WTC11 (cell line): ENCODE measurements at regions not wholly inside any gene's neighbourhood (a gene's known extent, or its start where the extent isn't known, plus 50 kb on each side); places are given as distances from the start of the nearest gene placed in this dataset.

Experiments used
- ATAC-seq: fragments of 200-7000 bp; cut with Tn5 transposase; 2 replicates; pipeline ENCODE4 v1.10.0; 2021; ENCODE audit warnings: mild to moderate bottlenecking, moderate library complexity
- CTCF ChIA-PET: fragments of 300-600 bp; sonication (Branson Sonifier 250); formaldehyde crosslinking; loops from one replicate; lab custom pipeline; 2021; ENCODE audit warnings: antibody characterized with exemption; lab: Charles Lee
- POLR2A ChIA-PET: fragments of 350-600 bp; sonication (Branson Sonifier 250); formaldehyde crosslinking; loops from one replicate; lab custom pipeline; 2021; ENCODE audit warnings: antibody characterized with exemption; lab: Charles Lee
- DNase-seq: peaks from one replicate; pipeline ENCODE4 v3.0.0; 2021; ENCODE audit warnings: low spot score
- H3K27ac Mint-ChIP-seq: 2 replicates; pipeline ENCODE4 v1.8.0; 2021; ENCODE audit warnings: mixed read lengths
- H3K27me3 Mint-ChIP-seq: 2 replicates; pipeline ENCODE4 v1.8.0; 2021; ENCODE audit warnings: low read depth, mild to moderate bottlenecking, moderate library complexity, mixed read lengths
- H3K36me3 Mint-ChIP-seq: 2 replicates; pipeline ENCODE4 v1.8.0; 2021; ENCODE audit warnings: mixed read lengths
- H3K4me1 Mint-ChIP-seq: 2 replicates; pipeline ENCODE4 v1.8.0; 2022; ENCODE audit warnings: mixed read lengths
- H3K4me3 Mint-ChIP-seq: 2 replicates; pipeline ENCODE4 v1.8.0; 2021; ENCODE audit warnings: mild to moderate bottlenecking, moderate library complexity, mixed read lengths
- H3K9me3 Mint-ChIP-seq: 2 replicates; pipeline ENCODE4 v1.8.0; 2021; ENCODE audit warnings: mixed read lengths
- EMX1 ChIP-seq: fragments of 250-450 bp; sonication (Bioruptor Pico); IDR thresholded peaks from 2 replicates; pipeline ENCODE4 v1.8.0; 2021; ENCODE audit warnings: mild to moderate bottlenecking
- FOXJ3 ChIP-seq: sonication (generic); formaldehyde crosslinking; IDR thresholded peaks from 2 replicates; pipeline ENCODE4 v1.9.0; 2021; ENCODE audit warnings: missing genetic modification reagents, mild to moderate bottlenecking, borderline replicate concordance
- GABPB1 ChIP-seq: sonication (generic); formaldehyde crosslinking; IDR thresholded peaks from 2 replicates; pipeline ENCODE4 v1.8.1; 2023; ENCODE audit warnings: mild to moderate bottlenecking, missing genetic modification reagents
- GRHL2 ChIP-seq: fragments of 250-450 bp; sonication (Bioruptor Pico); IDR thresholded peaks from 2 replicates; pipeline ENCODE4 v1.8.0; 2022; ENCODE audit warnings: mild to moderate bottlenecking, moderate library complexity; ENCODE audit not compliant: insufficient replicate concordance, severe bottlenecking
- HMGA2 ChIP-seq: fragments of 250-450 bp; sonication (Bioruptor Pico); IDR thresholded peaks from 2 replicates; pipeline ENCODE4 v1.4.0; 2021; ENCODE audit warnings: mild to moderate bottlenecking, moderate library complexity
- NFYB ChIP-seq: sonication (generic); formaldehyde crosslinking; conservative IDR thresholded peaks from 2 replicates; pipeline ENCODE4 v1.8.0; 2022; ENCODE audit warnings: low read depth, missing genetic modification reagents
- NR3C1 ChIP-seq: sonication (generic); formaldehyde crosslinking; conservative IDR thresholded peaks from 2 replicates; pipeline ENCODE4 v1.8.1; 2023; ENCODE audit warnings: low read depth, mild to moderate bottlenecking, missing genetic modification reagents
- TP53 ChIP-seq: sonication (generic); formaldehyde crosslinking; IDR thresholded peaks from 2 replicates; pipeline ENCODE4 v1.8.1; 2023; ENCODE audit warnings: mild to moderate bottlenecking, missing genetic modification reagents
- ZNF219 ChIP-seq: sonication (generic); formaldehyde crosslinking; IDR thresholded peaks from 2 replicates; pipeline ENCODE4 v1.8.0; 2023; ENCODE audit warnings: missing genetic modification reagents, mild to moderate bottlenecking, borderline replicate concordance
- ZNF396 ChIP-seq: fragments of 250-450 bp; sonication (Bioruptor Pico); IDR thresholded peaks from 2 replicates; pipeline ENCODE4 v1.8.0; 2021; ENCODE audit warnings: mild to moderate bottlenecking, moderate library complexity, borderline replicate concordance
- TF ChIP-seq, protein P1 (sequence below): sonication (generic); formaldehyde crosslinking; conservative IDR thresholded peaks from 2 replicates; pipeline ENCODE4 v1.8.1; 2023; ENCODE audit warnings: mild to moderate bottlenecking, low read depth, missing genetic modification reagents, moderate library complexity
- TF ChIP-seq, protein P2 (sequence below): sonication (generic); formaldehyde crosslinking; IDR thresholded peaks from 2 replicates; pipeline ENCODE4 v1.8.1; 2022; ENCODE audit warnings: low read depth, mild to moderate bottlenecking, moderate library complexity, missing genetic modification reagents, borderline replicate concordance
- TF ChIP-seq, protein P3 (sequence below): sonication (generic); formaldehyde crosslinking; IDR thresholded peaks from 2 replicates; pipeline ENCODE4 v1.8.0; 2022; ENCODE audit warnings: missing genetic modification reagents
- TF ChIP-seq, protein P4 (sequence below): sonication (generic); formaldehyde crosslinking; IDR thresholded peaks from 2 replicates; pipeline ENCODE4 v1.8.0; 2022; ENCODE audit warnings: mild to moderate bottlenecking, missing genetic modification reagents
- TF ChIP-seq, protein P5 (sequence below): fragments of 250-450 bp; sonication (Bioruptor Pico); IDR thresholded peaks from 2 replicates; pipeline ENCODE4 v1.9.0; 2021; ENCODE audit warnings: mild to moderate bottlenecking
- TF ChIP-seq, protein P6 (sequence below): sonication (generic); formaldehyde crosslinking; IDR thresholded peaks from 2 replicates; pipeline ENCODE4 v1.8.1; 2022; ENCODE audit warnings: mild to moderate bottlenecking, missing genetic modification reagents, moderate library complexity, borderline replicate concordance
- TF ChIP-seq, protein P7 (sequence below): sonication (generic); formaldehyde crosslinking; IDR thresholded peaks from 2 replicates; pipeline ENCODE4 v1.8.0; 2022; ENCODE audit warnings: mild to moderate bottlenecking, missing genetic modification reagents
- TF ChIP-seq, protein P8 (sequence below): sonication (generic); formaldehyde crosslinking; IDR thresholded peaks from 2 replicates; pipeline ENCODE4 v1.8.1; 2023; ENCODE audit warnings: mild to moderate bottlenecking, missing genetic modification reagents, moderate library complexity

DNA sequence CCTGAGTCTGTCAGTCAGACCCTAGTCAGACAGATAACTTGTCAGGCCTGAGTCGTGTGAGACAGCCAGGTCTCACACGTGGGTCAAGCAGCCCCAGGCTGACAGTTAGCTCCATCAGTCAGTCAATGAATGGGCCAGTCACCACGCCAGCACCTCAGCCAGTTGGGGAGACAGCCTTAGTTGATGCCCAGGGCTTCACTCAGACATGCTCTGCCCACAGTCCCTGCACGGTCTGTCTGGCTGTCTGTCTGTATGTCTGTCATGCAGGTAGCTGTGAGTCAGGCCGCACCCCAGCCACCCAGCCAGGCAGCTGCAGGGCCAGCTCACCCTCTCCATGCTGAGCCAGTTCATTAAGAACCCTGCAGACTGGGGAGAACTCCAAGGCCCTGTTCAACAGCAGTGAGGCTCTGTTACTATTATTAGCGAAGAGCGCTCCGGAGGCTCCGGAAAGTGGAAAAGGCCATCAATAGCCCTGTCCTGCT lies 141.1 kb upstream of the PCBD1 start (continued):
- TF ChIP-seq, protein P1, sequence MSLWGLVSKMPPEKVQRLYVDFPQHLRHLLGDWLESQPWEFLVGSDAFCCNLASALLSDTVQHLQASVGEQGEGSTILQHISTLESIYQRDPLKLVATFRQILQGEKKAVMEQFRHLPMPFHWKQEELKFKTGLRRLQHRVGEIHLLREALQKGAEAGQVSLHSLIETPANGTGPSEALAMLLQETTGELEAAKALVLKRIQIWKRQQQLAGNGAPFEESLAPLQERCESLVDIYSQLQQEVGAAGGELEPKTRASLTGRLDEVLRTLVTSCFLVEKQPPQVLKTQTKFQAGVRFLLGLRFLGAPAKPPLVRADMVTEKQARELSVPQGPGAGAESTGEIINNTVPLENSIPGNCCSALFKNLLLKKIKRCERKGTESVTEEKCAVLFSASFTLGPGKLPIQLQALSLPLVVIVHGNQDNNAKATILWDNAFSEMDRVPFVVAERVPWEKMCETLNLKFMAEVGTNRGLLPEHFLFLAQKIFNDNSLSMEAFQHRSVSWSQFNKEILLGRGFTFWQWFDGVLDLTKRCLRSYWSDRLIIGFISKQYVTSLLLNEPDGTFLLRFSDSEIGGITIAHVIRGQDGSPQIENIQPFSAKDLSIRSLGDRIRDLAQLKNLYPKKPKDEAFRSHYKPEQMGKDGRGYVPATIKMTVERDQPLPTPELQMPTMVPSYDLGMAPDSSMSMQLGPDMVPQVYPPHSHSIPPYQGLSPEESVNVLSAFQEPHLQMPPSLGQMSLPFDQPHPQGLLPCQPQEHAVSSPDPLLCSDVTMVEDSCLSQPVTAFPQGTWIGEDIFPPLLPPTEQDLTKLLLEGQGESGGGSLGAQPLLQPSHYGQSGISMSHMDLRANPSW (CRISPR knock-in tag) = no peak
- TF ChIP-seq ZNF219 = no peak
- no peak for TF ChIP-seq EMX1 (CRISPR knock-in tag)
- TF ChIP-seq NFYB (CRISPR knock-in tag) = no peak
- TF ChIP-seq, protein P2, sequence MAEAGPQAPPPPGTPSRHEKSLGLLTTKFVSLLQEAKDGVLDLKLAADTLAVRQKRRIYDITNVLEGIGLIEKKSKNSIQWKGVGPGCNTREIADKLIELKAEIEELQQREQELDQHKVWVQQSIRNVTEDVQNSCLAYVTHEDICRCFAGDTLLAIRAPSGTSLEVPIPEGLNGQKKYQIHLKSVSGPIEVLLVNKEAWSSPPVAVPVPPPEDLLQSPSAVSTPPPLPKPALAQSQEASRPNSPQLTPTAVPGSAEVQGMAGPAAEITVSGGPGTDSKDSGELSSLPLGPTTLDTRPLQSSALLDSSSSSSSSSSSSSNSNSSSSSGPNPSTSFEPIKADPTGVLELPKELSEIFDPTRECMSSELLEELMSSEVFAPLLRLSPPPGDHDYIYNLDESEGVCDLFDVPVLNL (CRISPR knock-in tag) = no peak
- TF ChIP-seq, all 79 proteins: peak for 0

DNA sequence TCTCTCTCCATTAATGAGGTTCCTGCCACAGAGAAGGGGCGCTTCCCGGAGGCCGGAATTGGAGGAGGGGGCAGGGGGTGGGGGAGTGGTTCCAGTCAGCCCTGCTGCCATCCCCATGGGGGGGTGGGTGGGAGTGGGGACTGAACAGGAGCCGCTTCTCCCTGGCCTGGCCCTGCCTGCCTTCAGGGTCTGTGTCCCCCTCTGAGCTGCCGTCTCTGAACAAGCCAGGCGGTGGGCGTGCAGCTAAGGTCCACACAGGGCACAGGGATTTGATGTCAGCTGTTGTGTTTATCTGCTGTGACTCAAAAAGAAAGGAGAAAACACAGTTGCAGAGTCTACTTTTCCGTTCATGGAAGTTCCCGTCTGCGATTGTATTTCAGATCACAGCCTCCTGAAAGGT lies 141.5 kb upstream of the PCBD1 start:
- H3K27me3 Mint-ChIP-seq = no peaks in the 10 kb centered on the region
- H3K36me3 Mint-ChIP-seq = no peaks in the 10 kb centered on the region
- H3K4me3 Mint-ChIP-seq = no peak overlapping the region
- no peaks in the 10 kb centered on the region for H3K4me1 Mint-ChIP-seq
- no peak overlapping the region for H3K27ac Mint-ChIP-seq
- ChIA-PET POLR2A (no interaction called here), CTCF (interaction anchor here (1.0 kb wide), 1 partner anchor 127 kb away, joined by 4 read pairs; no protein-coding TSS in a partner anchor)
- ATAC-seq = no peak
- TF ChIP-seq HMGA2 (no peak), TP53 (CRISPR knock-in tag) (no peak), GRHL2 (CRISPR knock-in tag) (no peak), NR3C1 (CRISPR knock-in tag) (no peak), GABPB1 (no peak), ZNF396 (CRISPR knock-in tag) (no peak), FOXJ3 (CRISPR knock-in tag) (no peak)
- TF ChIP-seq, protein P3, sequence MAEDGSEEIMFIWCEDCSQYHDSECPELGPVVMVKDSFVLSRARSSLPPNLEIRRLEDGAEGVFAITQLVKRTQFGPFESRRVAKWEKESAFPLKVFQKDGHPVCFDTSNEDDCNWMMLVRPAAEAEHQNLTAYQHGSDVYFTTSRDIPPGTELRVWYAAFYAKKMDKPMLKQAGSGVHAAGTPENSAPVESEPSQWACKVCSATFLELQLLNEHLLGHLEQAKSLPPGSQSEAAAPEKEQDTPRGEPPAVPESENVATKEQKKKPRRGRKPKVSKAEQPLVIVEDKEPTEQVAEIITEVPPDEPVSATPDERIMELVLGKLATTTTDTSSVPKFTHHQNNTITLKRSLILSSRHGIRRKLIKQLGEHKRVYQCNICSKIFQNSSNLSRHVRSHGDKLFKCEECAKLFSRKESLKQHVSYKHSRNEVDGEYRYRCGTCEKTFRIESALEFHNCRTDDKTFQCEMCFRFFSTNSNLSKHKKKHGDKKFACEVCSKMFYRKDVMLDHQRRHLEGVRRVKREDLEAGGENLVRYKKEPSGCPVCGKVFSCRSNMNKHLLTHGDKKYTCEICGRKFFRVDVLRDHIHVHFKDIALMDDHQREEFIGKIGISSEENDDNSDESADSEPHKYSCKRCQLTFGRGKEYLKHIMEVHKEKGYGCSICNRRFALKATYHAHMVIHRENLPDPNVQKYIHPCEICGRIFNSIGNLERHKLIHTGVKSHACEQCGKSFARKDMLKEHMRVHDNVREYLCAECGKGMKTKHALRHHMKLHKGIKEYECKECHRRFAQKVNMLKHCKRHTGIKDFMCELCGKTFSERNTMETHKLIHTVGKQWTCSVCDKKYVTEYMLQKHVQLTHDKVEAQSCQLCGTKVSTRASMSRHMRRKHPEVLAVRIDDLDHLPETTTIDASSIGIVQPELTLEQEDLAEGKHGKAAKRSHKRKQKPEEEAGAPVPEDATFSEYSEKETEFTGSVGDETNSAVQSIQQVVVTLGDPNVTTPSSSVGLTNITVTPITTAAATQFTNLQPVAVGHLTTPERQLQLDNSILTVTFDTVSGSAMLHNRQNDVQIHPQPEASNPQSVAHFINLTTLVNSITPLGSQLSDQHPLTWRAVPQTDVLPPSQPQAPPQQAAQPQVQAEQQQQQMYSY (CRISPR knock-in tag) = no peak
- TF ChIP-seq, protein P4, sequence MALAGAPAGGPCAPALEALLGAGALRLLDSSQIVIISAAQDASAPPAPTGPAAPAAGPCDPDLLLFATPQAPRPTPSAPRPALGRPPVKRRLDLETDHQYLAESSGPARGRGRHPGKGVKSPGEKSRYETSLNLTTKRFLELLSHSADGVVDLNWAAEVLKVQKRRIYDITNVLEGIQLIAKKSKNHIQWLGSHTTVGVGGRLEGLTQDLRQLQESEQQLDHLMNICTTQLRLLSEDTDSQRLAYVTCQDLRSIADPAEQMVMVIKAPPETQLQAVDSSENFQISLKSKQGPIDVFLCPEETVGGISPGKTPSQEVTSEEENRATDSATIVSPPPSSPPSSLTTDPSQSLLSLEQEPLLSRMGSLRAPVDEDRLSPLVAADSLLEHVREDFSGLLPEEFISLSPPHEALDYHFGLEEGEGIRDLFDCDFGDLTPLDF (CRISPR knock-in tag) = no peak
- TF ChIP-seq, protein P5, sequence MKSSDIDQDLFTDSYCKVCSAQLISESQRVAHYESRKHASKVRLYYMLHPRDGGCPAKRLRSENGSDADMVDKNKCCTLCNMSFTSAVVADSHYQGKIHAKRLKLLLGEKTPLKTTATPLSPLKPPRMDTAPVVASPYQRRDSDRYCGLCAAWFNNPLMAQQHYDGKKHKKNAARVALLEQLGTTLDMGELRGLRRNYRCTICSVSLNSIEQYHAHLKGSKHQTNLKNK (CRISPR knock-in tag) = no peak
- TF ChIP-seq, protein P6, sequence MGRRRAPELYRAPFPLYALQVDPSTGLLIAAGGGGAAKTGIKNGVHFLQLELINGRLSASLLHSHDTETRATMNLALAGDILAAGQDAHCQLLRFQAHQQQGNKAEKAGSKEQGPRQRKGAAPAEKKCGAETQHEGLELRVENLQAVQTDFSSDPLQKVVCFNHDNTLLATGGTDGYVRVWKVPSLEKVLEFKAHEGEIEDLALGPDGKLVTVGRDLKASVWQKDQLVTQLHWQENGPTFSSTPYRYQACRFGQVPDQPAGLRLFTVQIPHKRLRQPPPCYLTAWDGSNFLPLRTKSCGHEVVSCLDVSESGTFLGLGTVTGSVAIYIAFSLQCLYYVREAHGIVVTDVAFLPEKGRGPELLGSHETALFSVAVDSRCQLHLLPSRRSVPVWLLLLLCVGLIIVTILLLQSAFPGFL (CRISPR knock-in tag) = no peak
- TF ChIP-seq, protein P7, sequence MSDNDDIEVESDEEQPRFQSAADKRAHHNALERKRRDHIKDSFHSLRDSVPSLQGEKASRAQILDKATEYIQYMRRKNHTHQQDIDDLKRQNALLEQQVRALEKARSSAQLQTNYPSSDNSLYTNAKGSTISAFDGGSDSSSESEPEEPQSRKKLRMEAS (CRISPR knock-in tag) = no peak
- TF ChIP-seq, protein P8, sequence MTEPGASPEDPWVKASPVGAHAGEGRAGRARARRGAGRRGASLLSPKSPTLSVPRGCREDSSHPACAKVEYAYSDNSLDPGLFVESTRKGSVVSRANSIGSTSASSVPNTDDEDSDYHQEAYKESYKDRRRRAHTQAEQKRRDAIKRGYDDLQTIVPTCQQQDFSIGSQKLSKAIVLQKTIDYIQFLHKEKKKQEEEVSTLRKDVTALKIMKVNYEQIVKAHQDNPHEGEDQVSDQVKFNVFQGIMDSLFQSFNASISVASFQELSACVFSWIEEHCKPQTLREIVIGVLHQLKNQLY (CRISPR knock-in tag) = no peak
- no peaks in the 10 kb centered on the region for H3K9me3 Mint-ChIP-seq
- DNase-seq = no peak
